Embryonic facial prominence (tissue), 1 donor: ENCODE measurements at regions not wholly inside any gene's neighbourhood (a gene's known extent, or its start where the extent isn't known, plus 50 kb on each side); places are given as distances from the start of the nearest gene placed in this dataset.

Experiments
- DNase-seq: peaks from one replicate; pipeline ENCODE4 v3.0.0-alpha.2; 2016; ENCODE audit errors: extremely low spot score

DNA sequence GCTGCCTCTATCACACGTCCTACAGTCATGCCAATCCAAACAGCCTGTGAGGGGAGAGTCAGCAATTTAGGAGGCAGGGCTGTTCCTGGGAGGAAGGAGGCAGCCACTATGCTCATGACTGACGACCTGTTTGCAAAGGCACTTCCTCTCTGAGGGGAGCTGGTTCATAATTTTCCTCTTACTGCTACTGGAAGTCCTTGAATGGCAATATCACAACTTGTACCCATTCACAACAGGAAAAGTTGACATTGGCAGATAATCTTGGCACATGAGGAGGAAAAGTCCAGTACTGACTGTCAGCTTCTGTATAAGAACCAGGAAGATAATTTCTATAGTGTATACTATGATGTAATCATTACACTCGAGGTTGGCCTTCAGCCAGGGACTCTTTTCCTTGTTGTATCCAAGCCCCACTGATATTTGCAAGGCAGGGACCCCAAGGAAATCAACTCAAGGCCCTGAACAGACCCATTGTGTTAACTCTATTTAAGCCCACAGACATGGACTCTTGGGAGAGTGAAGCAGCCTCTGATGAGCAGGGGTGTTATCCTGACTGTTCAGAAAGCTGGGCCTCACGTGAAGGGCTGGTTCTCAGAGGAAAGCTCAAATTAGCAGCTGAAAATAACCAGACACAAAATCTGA, 267.3 kb upstream of the ADAMTS9 start:
- DNase-seq, result no peak

DNA sequence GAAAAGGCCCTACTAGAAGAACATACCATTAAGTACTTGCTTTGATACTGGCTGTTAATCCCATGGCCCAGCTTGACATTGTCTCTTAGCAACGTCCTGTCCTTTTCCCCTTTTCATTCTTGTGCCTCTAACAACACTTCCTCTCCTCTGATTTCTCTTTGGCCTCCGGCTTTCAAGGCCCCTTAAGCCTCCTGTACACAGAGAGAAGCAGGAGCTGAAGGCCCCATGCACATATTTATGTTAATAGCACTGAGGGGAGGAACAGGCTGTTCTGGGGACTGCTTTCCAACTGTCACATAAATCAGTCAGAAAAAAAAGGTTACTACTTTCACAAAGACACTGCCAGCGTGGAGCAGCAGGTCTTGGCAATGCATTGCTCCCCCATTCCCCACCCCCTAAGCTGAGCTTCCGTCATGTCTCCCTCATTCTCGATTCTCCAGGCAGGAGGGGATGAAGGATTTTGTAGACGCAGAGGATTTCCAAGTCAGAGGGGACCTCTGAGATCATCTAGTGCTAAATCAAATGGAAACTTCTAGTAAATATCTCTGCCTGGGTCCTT, 257.4 kb upstream of the ADAMTS9 start:
- DNase-seq, result peak; percentile 51

- DNase-seq, result no peak
Measured at GRCh38 chr3:64943866-64944265, 256.1 kb upstream of the ADAMTS9 start.

GRCh38 chr3:64940596-64941348, 253.0 kb upstream of the ADAMTS9 start:
- DNase-seq, result no peak

DNA sequence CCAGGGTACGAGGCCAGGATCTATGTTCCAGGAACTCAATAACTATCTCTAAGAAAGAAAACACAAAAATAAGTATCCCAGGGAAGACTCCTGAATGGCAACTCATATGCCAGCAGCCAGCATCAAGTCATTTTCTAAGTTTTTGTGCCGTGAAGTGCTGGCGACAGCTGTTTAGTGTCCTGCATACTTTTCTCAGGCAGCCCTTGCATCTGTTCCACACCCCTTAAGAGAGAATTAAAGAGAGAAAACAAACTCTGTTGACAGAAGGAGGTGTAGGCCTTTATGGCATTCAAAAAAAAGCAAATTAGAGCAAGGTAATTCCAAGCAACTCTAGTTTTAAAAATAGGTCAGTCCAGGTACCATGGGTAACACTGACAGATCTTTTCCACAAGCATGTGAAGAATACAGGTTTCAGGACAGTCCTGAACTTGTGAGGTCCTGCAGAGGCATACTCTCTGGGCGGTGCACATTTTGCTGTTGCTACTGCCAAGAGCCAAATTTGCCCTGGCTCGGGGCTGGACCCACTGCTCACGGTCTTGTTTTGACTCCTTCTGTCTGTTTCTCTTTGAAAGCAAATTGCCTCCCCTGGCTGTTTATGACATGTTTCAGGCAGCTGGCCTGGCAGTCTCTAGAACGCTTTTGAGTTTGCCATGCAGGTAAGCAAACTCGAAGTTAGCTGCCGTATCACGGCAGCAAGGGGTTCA, 252.1 kb upstream of the ADAMTS9 start:
- DNase-seq, result no peak

DNA sequence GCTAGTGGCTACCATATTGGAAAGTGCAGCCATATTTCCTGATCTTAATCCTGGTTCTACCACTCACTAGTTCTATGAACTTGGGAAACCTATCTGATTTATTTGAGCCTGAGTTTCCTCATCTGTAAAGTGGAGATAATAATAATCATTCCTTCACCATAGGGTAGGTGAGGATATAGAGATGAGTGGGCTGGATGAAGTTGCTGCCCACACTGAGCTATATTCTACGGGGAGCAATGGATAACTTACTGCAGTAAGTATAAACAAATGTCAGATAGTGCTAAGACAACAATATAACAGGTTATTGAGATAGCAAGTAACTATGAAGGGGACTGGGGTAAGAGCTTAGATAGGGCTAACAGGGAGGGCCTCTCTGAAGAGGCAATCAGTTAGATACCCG, 251.5 kb upstream of the ADAMTS9 start:
- no peak for DNase-seq

DNA sequence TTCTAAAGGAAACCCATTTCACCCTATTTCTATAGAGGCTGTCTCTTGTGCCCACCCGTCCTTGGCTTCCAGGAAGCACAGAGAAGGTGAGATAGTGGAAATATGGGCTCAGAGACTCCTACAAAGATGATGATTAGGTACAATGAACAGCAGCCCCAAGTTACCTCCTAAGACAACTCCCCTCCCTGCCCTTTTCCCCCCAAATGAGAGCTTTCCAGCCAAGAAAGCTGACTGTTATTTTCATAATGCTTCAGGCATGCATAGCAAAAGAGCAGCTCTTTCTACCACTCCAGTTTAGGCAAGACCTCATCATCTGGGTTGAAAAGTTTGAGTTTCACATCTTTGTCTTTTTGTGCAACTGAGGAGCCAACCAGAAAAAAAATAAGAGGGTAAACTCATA, 248.8 kb upstream of the ADAMTS9 start:
- DNase-seq, result no peak

DNA sequence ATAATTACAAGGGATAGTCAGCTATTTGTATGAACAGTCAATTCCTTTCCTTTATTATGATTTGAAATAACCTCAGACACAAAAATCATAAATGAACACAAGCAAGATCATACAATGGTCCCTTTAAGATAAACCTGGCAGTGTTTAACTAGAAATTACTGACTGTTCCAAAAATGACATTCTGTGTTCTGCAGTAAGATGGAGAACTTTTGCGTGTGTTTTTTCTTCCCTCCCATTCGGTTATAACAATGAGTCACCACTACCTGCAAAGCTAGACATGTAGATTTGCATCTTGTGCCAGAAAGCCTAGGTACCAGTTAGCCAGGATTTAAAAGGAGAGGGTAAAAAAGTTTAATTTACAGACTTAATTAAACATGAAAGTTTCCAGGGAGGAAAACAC, 248.2 kb upstream of the ADAMTS9 start:
- no peak for DNase-seq

- DNase-seq, result no peak
Measured at GRCh38 chr3:64932666-64933342, 245.0 kb upstream of the ADAMTS9 start.

DNA sequence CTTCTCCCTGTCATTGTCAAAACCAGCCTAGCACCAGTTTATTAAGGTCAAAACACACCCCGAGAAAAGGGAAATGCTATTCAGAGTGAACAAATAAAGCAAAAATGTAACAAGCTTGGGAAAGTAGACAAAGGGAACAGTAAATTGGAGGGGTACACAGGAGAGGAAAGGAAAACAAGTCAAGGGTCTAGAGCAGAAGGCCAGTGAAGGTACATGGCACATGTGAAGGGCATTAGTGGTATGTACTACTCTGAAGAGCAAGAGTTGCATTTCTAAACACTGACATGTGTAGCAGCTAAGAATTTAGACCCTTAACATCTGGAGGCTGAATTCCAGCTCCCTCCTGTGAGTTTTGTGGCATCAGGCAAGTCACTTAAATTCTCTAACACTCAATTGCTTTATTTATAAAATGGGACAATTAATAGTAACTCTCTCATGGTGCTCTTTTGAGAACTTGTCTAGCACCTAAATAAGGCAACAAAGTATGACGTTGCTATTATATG, 244.3 kb upstream of the ADAMTS9 start:
- DNase-seq, result no peak

- no peak for DNase-seq
Measured at GRCh38 chr3:64930891-64931290, 243.1 kb upstream of the ADAMTS9 start.

DNA sequence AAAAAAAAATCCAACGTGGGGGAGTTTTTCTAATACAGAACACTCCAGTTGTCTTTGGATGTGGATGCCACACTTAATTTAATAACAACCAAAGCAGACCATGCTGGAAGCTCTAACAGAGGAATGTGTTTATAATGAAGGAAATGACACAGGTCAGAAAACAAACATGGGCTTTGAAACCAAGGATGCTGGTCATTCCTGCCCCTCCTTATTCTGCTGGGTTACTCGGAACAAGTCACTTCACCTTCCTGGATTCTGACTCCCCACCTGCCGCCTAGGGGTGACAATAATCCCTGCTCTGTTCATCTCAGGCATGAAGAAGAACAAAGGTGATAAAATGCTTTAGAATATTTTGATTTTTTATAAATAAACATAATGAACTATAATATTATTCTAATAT, 240.9 kb upstream of the ADAMTS9 start:
- no peak for DNase-seq

DNA sequence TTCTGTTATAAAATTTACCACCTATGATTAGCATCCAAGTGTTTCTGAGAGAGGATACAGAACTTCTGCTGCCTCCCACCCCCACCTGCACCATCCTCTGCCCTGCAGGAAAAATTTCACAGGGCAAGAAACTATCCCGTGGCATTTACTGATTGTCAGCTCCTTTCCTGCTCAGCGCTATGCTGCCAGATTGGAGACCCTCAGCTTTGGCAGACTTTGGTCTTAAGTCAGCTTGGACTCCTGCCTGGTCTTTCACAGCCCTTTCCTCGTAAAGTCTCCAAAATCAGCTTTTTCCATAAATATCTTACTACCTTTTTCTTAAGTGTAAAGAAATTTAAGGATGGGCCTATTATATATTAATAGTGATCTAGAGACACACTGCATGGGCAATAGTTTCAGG, 239.9 kb upstream of the ADAMTS9 start:
- DNase-seq, result no peak

DNA sequence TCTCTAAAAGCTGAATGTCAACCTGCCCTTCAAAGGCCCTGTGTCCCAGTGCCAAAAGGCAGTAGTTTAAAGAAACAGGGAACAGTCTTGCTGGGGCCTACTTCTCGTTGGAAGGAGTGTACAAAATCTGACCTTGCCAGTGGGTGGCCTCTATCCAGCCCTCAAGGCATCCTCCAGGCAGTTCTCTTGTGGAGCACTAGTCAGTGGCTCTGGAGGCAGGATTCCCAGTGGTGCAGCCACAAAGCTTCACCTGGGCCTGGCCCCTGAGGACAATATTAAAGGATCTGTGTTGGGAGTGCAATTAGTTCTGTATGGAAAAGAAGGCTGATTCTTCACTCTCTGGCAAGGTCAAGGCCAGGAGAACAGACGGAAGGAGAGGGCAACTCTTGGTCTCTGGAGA, 237.8 kb upstream of the ADAMTS9 start:
- DNase-seq, result no peak

- no peak for DNase-seq
Measured at GRCh38 chr3:64924961-64925360, 237.2 kb upstream of the ADAMTS9 start.

DNA sequence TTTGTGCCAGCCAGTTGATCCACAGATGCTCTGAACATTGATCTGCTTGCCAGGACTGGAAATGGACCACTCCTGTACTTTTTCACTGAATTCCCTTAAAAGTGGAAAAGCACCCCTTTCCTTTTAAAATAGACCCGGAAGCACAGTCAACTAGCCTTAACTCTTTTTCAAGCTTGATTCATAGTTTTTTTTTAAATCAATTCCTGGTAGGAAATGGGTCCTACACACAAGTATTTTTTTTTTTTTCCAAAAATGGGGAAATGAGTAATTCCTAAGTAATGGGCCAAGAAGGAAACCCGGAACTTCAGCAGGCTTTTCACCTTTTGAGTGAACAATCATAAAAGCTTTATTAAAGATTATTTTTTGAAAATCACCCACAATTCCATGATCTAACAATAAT, 234.4 kb upstream of the ADAMTS9 start:
- no peak for DNase-seq

DNA sequence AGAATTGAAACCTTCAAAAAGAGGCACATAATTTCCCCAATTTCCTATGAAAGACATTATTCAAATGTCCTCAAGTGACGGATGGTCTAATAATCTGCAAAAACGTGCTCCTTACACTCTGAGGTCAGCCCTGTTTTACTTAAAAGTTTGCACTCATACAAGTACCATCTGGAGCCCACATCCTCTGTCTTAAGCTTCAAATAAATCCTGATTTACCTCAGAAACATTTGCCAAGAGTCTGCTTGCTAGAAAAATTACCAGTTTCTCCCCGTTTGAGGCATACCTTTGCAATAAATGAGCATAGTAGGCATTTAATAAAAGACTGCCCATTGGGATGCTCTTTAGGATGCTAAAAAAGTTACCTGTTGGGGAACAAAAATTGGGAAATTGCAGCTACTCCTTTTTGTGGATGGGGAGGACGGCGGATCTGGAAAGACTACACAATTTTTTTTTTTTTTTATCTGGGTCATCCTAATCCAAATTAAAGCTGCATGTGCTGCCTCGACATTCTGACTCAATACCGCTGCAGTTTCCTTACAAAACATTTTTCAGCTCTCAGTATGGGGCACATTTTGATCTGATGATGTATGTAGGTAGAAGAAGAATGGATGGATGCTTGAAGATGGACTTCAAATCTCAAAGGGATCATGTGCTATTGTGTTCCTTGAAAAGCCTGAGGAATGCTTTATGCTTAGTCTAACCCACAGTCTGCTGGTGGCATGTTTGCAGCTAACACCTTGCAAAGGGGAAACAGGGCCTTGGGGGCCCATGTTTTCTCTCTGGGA, 233.7 kb upstream of the ADAMTS9 start:
- DNase-seq, result no peak

DNA sequence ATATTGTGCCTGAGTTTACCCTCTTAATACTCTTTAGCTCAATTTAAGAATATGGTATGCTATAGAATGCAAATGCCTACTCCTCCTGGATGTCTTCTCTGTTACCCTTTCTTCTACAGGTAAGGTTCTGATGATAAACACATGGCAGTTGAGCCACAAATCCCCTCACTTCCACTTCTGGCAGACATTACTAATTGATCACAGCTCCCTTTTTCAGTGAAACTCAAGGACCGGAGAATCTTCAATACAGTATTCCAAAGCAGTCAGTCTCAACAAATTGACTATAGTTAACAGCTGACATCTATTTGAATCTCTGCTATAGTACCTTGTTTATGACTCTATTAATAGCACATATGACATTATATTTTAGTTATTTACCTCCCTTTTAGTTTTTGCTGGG, 232.1 kb upstream of the ADAMTS9 start:
- DNase-seq, result no peak

- DNase-seq, result no peak
Measured at GRCh38 chr3:64918989-64919388, 231.2 kb upstream of the ADAMTS9 start.

DNA sequence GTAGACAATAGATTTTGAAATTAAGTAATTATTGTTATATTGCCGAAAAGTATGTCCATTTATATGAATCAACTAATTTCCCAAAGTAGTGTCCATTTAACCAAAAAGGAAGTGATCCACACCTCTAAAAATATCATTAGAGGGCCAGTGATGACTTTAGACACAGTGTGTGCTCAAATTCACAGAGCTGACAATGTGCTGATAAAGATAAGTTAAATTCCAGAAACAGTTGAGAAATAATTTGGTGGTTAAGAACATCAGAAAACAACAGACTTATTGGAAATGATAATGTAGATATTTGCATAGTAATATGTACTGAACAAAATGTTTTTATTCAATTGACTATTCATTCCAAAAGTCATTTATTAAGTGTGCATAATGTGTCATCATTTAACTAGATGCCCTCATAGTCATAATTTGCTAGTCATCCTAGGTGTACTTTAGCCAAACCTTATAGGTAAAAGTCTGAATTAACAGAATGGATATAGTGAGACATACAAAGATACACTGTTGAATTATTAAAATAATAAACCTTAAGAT, 230.2 kb upstream of the ADAMTS9 start:
- DNase-seq, result no peak

DNA sequence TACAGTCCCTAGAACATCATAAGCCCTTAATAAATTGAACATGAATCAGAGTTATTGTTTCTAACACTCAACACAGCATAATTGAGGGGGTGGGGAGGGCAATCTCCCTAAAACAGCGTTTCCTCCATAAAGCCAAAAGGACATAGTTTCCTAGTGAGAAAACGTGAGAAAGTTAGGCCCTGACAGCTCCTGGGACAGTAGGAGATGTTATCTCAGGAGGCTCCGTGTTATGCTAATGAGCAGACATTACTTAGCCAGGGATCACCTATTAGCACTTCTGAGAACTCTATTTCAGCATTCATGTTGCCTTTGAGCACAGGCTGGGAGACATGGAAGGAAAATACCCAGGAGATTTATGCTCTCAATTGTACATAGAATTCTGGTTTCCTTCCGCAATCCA, 229.1 kb upstream of the ADAMTS9 start:
- no peak for DNase-seq
